Gastrocnemius medialis (tissue), 4 donors: ENCODE measurements at regions not wholly inside any gene's neighbourhood (a gene's known extent, or its start where the extent isn't known, plus 50 kb on each side); places are given as distances from the start of the nearest gene placed in this dataset.

Experiments used
- ATAC-seq, 2 donors: fragments of 150-250 bp; one replicate each; pipeline ENCODE4 v1.9.1; 2016
- DNase-seq, 2 donors: peaks; one replicate each; pipeline ENCODE4 v3.0.0-alpha.2; 2019
- H3K27ac ChIP-seq, 4 donors: fragments of 200-600 bp; sonication (generic); 1 replicate in 1 of 4; 2 replicates in 3 of 4; pipeline ENCODE4 v1.5.1; 2016 to 2018; ENCODE audit warnings: mild to moderate bottlenecking in 2 of 4, moderate library complexity in 1 of 4
- H3K27me3 ChIP-seq, 3 donors: fragments of 200-600 bp; sonication (generic) in 2 of 3; 1 replicate in 1 of 3; 2 replicates in 2 of 3; pipeline versions ENCODE4 v1.5.1 to v1.6.0; 2016 to 2019; ENCODE audit warnings: mild to moderate bottlenecking in 1 of 3, moderate library complexity in 1 of 3
- H3K36me3 ChIP-seq, 2 donors: fragments of 200-600 bp; sonication (generic) in 1 of 2; one replicate each; pipeline ENCODE4 v1.5.1; 2017 to 2018
- H3K4me1 ChIP-seq, 2 donors: fragments of 200-600 bp; sonication (generic) in 1 of 2; one replicate each; pipeline ENCODE4 v1.5.1; 2016 to 2017; ENCODE audit warnings: mild to moderate bottlenecking in 2 of 2
- H3K4me3 ChIP-seq, 4 donors: fragments of 200-600 bp; sonication (generic) in 3 of 4; 1 replicate in 1 of 4; 2 replicates in 3 of 4; pipeline ENCODE4 v1.5.1; 2016 to 2019; ENCODE audit warnings: mild to moderate bottlenecking in 2 of 4
- H3K9me3 ChIP-seq, 3 donors: fragments of 200-600 bp; sonication (generic) in 2 of 3; 1 replicate in 1 of 3; 2 replicates in 2 of 3; pipeline ENCODE4 v1.5.1; 2016 to 2019
- POLR2A ChIP-seq, 2 donors: fragments of 450-650 bp; IDR thresholded peaks; one replicate each; pipeline ENCODE4 v1.6.1; 2017; ENCODE audit warnings: antibody characterized with exemption in 2 of 2, mild to moderate bottlenecking in 2 of 2, moderate library complexity in 2 of 2
- in situ Hi-C, 4 donors: fragments of 200-750 bp; cut with MboI; loops; one replicate each; pipeline versions ENCODE4 v1.15.0 to v1.8.0; 2017; ENCODE audit warnings: low sequenced_read_pairs in 4 of 4
- intact Hi-C: fragments of 100-400 bp; cut with DNase I; formaldehyde crosslinking; loops from one replicate; pipeline ENCODE4 v1.15.1; 2023; ENCODE audit warnings: low total_unique reads
- TF ChIP-seq, protein P1 (sequence below), 5 experiments: fragments of 450-650 bp in 3 of 5; fragments of 200-600 bp in 2 of 5; sonication (generic) in 2 of 5; IDR thresholded peaks in 4 of 5; conservative IDR thresholded peaks in 1 of 5; 1 replicate in 4 of 5; 2 replicates in 1 of 5; pipeline ENCODE4 v1.5.1; 2016 to 2019; ENCODE audit warnings: antibody characterized with exemption in 5 of 5, mild to moderate bottlenecking in 3 of 5, moderate library complexity in 3 of 5

DNA sequence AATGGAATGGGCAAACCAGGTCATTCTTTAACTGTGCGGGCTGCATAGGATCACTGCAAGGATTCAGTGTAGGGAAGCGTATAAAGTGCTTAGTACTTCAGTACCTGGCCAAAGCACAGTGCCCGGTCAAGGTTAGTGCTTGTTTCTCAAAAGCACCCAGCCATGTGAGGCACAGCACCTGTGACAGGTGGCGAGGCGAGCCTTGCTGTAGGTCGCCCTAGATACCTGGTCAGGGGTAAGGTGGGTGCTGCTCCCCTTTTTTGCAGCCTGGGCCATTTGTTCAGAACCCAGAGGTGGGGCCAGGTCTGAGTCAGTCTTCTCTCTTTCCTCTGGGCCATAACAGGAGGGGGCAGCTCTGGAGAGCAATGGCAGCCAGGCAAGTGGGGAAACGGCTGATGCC, 172.0 kb downstream of the IRF8 start:
- Histone ChIP-seq H3K9me3 (no peaks in the 10 kb centered on the region), H3K36me3 (no peaks in the 10 kb centered on the region), H3K4me1 (no peaks in the 10 kb centered on the region), H3K27me3 (peaks cover 0 to 25% (median 11%) of the 10 kb centered on the region in 3 donors), H3K27ac (no peak overlapping the region), H3K4me3 (no peak overlapping the region)
- DNase-seq (no peak), ATAC-seq (no peak)
- intact Hi-C loops, result loop anchor here (5.0 kb wide), 1 partner anchor 446 kb away; no protein-coding TSS in a partner anchor
- TF ChIP-seq, protein P1, sequence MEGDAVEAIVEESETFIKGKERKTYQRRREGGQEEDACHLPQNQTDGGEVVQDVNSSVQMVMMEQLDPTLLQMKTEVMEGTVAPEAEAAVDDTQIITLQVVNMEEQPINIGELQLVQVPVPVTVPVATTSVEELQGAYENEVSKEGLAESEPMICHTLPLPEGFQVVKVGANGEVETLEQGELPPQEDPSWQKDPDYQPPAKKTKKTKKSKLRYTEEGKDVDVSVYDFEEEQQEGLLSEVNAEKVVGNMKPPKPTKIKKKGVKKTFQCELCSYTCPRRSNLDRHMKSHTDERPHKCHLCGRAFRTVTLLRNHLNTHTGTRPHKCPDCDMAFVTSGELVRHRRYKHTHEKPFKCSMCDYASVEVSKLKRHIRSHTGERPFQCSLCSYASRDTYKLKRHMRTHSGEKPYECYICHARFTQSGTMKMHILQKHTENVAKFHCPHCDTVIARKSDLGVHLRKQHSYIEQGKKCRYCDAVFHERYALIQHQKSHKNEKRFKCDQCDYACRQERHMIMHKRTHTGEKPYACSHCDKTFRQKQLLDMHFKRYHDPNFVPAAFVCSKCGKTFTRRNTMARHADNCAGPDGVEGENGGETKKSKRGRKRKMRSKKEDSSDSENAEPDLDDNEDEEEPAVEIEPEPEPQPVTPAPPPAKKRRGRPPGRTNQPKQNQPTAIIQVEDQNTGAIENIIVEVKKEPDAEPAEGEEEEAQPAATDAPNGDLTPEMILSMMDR (IDR thresholded peaks at IDR 0.05 in 4 of 5, conservative IDR thresholded peaks at IDR 0.05 in 1 of 5), result no peak
- no peak for TF ChIP-seq POLR2A (IDR thresholded peaks at IDR 0.05)
- in situ Hi-C loops, result loop anchor here in 2 of 4 donors (10.0 kb wide), 2 partner anchors 444 to 454 kb away; partner anchors contain the start of gene FOXF1 (in 1 of the 2)

DNA sequence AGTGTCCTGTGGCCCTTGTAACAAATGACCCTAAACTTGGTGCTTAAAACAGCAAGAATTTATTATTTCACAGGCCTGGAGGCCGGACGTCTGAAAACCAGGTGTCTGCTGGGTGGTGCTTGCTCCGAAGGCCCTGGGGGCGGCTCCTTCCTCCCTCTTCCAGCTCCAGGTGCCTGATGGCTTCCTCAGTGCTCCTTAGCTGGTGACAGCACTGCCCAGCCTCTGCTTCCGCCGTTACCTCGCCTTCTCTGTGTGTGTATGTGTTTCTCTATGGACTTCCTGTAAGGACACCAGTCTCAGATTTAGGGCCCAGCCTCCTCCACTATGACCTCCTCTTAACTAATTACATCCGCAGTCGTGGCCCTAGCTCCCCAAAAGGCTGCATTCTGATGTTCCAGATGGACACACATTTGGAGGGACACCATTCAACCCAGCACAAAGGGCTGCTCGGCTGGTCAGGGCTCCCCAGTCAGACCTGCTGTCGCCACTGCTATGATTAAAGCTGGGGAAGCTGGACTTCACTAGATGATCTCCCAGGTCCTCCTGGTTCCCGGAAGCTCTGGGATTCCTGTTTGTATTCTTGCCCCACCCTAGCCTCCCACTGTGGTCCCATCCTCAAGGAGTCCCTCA, 172.8 kb downstream of the IRF8 start:
- in situ Hi-C loops (loop anchor here in 2 of 4 donors (10.0 kb wide), 2 partner anchors 443 to 453 kb away; partner anchors contain the start of gene FOXF1 (in 1 of the 2)), intact Hi-C loops (loop anchor here (5.0 kb wide), 1 partner anchor 446 kb away; no protein-coding TSS in a partner anchor)
- Histone ChIP-seq H3K27me3 (peaks cover 0 to 30% (median 11%) of the 10 kb centered on the region in 3 donors), H3K27ac (no peak overlapping the region), H3K9me3 (no peaks in the 10 kb centered on the region), H3K4me3 (no peak overlapping the region), H3K4me1 (no peaks in the 10 kb centered on the region), H3K36me3 (no peaks in the 10 kb centered on the region)
- no peak for ATAC-seq
- DNase-seq, result no peak
- TF ChIP-seq POLR2A (IDR thresholded peaks at IDR 0.05), result no peak

DNA sequence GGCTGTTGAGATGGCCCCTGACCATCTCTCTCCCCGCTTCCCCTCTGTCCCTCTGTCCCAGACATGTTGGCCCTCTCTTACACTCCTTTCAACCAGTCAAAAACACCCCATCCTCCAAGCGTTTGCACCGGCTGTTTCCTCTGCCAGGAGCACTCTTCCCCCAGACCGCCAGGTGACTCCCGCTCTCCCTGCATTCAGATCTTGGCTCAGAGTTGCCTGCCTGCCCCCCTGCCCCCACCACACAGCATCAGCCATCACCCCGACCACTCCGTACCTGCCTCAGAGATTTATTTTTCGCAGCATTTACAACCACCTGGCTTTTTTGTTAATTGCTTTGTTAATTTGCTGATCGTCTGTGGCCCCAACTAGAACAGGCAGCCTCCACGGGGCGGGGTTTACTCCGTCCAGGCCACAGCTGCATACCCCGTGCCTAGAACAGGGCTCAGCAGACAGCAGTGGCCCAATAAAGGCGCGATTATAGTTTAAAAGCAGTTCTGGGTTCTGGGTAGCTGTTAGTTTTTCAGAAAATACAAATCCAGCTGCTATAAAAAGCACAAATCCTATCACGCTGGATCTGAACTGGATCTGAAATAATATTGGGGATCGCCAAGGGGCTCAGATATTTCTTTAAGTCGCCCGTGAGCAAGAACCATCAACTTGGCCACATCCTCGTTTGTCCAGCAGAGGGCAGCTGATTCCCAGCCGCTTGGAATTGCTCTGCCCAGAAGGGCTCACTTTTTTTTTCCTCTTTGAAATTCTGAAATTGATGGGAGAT, 173.6 kb downstream of the IRF8 start:
- Histone ChIP-seq H3K36me3 (no peaks in the 10 kb centered on the region), H3K4me1 (no peaks in the 10 kb centered on the region), H3K9me3 (no peaks in the 10 kb centered on the region), H3K4me3 (no peak overlapping the region), H3K27me3 (peaks cover 0 to 35% (median 11%) of the 10 kb centered on the region in 3 donors), H3K27ac (no peak overlapping the region)
- peak in 1 of 2 donors; percentile 36 for ATAC-seq
- in situ Hi-C loops (loop anchor here in 2 of 4 donors (10.0 kb wide), 2 partner anchors 442 to 452 kb away; partner anchors contain the start of gene FOXF1 (in 1 of the 2)), intact Hi-C loops (loop anchor here (5.0 kb wide), 1 partner anchor 445 kb away; no protein-coding TSS in a partner anchor)
- DNase-seq, result no peak
- no peak for TF ChIP-seq POLR2A (IDR thresholded peaks at IDR 0.05)
- TF ChIP-seq, protein P1 (IDR thresholded peaks at IDR 0.05 in 4 of 5, conservative IDR thresholded peaks at IDR 0.05 in 1 of 5), result peak in 3 of 5 experiments; percentile 24 to 67 (median 64)

DNA sequence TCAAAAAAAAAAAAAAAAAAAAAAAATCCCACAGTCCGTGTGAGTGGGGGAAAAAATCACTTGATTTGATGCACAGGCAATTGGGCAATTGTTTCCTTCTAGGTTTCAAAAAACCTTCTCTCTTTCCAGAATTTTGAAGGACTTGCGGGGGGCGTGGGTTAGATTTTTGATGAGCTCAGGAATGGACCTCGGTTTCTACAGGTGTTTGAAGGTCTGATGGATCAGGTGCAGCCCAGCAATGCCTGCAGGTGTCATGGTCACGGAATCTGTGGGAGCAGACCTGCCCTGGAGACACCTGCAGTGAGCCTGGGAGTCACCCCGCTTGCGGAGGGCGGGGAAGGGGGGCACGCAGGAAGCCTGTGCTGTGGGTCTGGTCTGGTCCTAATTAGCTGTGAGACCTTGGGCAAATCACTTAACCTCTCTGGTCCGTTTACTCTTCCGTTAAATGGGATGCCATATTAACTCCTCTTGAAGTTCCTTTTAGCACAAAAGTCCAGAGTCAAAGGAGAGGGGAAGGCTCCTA, 174.2 kb downstream of the IRF8 start:
- ATAC-seq, result no peak
- intact Hi-C loops, result loop anchor here (5.0 kb wide), 1 partner anchor 444 kb away; no protein-coding TSS in a partner anchor
- DNase-seq, result no peak
- Histone ChIP-seq H3K4me1 (no peaks in the 10 kb centered on the region), H3K36me3 (no peaks in the 10 kb centered on the region), H3K9me3 (no peaks in the 10 kb centered on the region), H3K27me3 (peaks cover 0 to 30% (median 11%) of the 10 kb centered on the region in 3 donors), H3K4me3 (no peak overlapping the region), H3K27ac (no peak overlapping the region)
- TF ChIP-seq, protein P1 (IDR thresholded peaks at IDR 0.05 in 4 of 5, conservative IDR thresholded peaks at IDR 0.05 in 1 of 5), result no peak
- no peak for TF ChIP-seq POLR2A (IDR thresholded peaks at IDR 0.05)
- in situ Hi-C loops, result loop anchor here in 2 of 4 donors (10.0 kb wide), 2 partner anchors 442 to 452 kb away; partner anchors contain the start of gene FOXF1 (in 1 of the 2)
